Mesenchymal stem cell (in vitro differentiated cells and primary cell): ENCODE measurements at regions not wholly inside any gene's neighbourhood (a gene's known extent, or its start where the extent isn't known, plus 50 kb on each side); places are given as distances from the start of the nearest gene placed in this dataset.
"Not testable (repeated sequence)": the region's sequence is repeated elsewhere in the genome, so short reads cannot be mapped to it uniquely, and the experiment has no call there.

Experiments
- DNase-seq: peaks from one replicate; pipeline ENCODE4 v3.0.0-alpha.2; 2013
- H2AFZ ChIP-seq: one replicate; pipeline ENCODE4 v1.6.1; 2013; ENCODE audit warnings: low read depth, mild to moderate bottlenecking, control low read depth, inconsistent platforms, low read length, moderate library complexity
- H2AK5ac ChIP-seq: 2 replicates; pipeline ENCODE4 v1.6.1; 2013; ENCODE audit warnings: low read length, moderate library complexity, mild to moderate bottlenecking, inconsistent platforms; ENCODE audit not compliant: severe bottlenecking
- H2BK120ac ChIP-seq: one replicate; pipeline ENCODE4 v1.6.1; 2013; ENCODE audit warnings: low read depth, mild to moderate bottlenecking, inconsistent platforms, low read length, moderate library complexity
- H2BK12ac ChIP-seq, 2 experiments: one replicate each; pipeline ENCODE4 v1.6.1; 2013; ENCODE audit warnings: inconsistent platforms in 2 of 2, low read length in 2 of 2, mild to moderate bottlenecking in 2 of 2, moderate library complexity in 2 of 2, control low read depth in 1 of 2
- H2BK15ac ChIP-seq: one replicate; pipeline ENCODE4 v1.6.1; 2013; ENCODE audit warnings: mild to moderate bottlenecking, low read depth, inconsistent platforms; ENCODE audit not compliant: poor library complexity, severe bottlenecking
- H2BK5ac ChIP-seq: 2 replicates; pipeline ENCODE4 v1.6.1; 2013; ENCODE audit warnings: low read depth, mild to moderate bottlenecking, low read length, control low read depth, inconsistent platforms; ENCODE audit not compliant: poor library complexity, severe bottlenecking
- H3K14ac ChIP-seq, 2 experiments: one replicate each; pipeline ENCODE4 v1.6.1; 2013; ENCODE audit warnings: inconsistent platforms in 2 of 2, low read length in 2 of 2, control low read depth in 1 of 2, mild to moderate bottlenecking in 1 of 2, moderate library complexity in 1 of 2
- H3K18ac ChIP-seq, 2 experiments: one replicate each; pipeline ENCODE4 v1.6.1; 2013; ENCODE audit warnings: inconsistent platforms in 2 of 2, low read length in 2 of 2, control low read depth in 1 of 2, low read depth in 1 of 2, mild to moderate bottlenecking in 1 of 2
- H3K23ac ChIP-seq, 2 experiments: one replicate each; pipeline ENCODE4 v1.6.1; 2013; ENCODE audit warnings: inconsistent platforms in 2 of 2, low read length in 2 of 2, mild to moderate bottlenecking in 2 of 2, moderate library complexity in 2 of 2, control low read depth in 1 of 2
- H3K27ac ChIP-seq: 2 replicates; pipeline ENCODE4 v1.5.1; 2013; ENCODE audit warnings: mild to moderate bottlenecking, moderate library complexity, low read length, control low read depth, inconsistent platforms; ENCODE audit not compliant: poor library complexity, severe bottlenecking
- H3K27me3 ChIP-seq, 2 experiments: 2 replicates each; pipeline versions ENCODE4 v1.6.1 to v1.7.0; 2013; ENCODE audit warnings: low read length in 2 of 2, mild to moderate bottlenecking in 2 of 2, moderate library complexity in 2 of 2, control low read depth in 1 of 2, inconsistent platforms in 1 of 2; ENCODE audit not compliant: control insufficient read depth in 1 of 2, insufficient read depth in 1 of 2
- H3K36me3 ChIP-seq, 2 experiments: 2 replicates each; pipeline versions ENCODE4 v1.6.1 to v1.7.0; 2013; ENCODE audit warnings: low read length in 2 of 2, control low read depth in 1 of 2, inconsistent platforms in 1 of 2, low read depth in 1 of 2, mild to moderate bottlenecking in 1 of 2; ENCODE audit not compliant: insufficient read depth in 2 of 2, control insufficient read depth in 1 of 2
- H3K4ac ChIP-seq, 2 experiments: one replicate each; pipeline ENCODE4 v1.6.1; 2013; ENCODE audit warnings: inconsistent platforms in 2 of 2, low read length in 2 of 2, mild to moderate bottlenecking in 2 of 2, moderate library complexity in 2 of 2, control low read depth in 1 of 2, low read depth in 1 of 2
- H3K4me1 ChIP-seq: 2 replicates; pipeline ENCODE4 v1.6.1; 2013; ENCODE audit warnings: low read depth, low read length, control low read depth; ENCODE audit not compliant: control insufficient read depth, insufficient read depth
- H3K4me2 ChIP-seq: 2 replicates; pipeline ENCODE4 v1.6.1; 2013; ENCODE audit warnings: low read length, mild to moderate bottlenecking, inconsistent platforms; ENCODE audit not compliant: poor library complexity, severe bottlenecking
- H3K4me3 ChIP-seq, 2 experiments: 2 replicates each; pipeline versions ENCODE4 v1.5.1 to v1.7.0; 2013; ENCODE audit warnings: low read length in 2 of 2, mild to moderate bottlenecking in 2 of 2, control low read depth in 1 of 2, low read depth in 1 of 2; ENCODE audit not compliant: insufficient read depth in 1 of 2
- H3K79me1 ChIP-seq: replicated peaks from 2 replicates; pipeline ENCODE4 v1.6.1; 2013; ENCODE audit warnings: mild to moderate bottlenecking, control low read depth, low read length, inconsistent platforms; ENCODE audit not compliant: poor library complexity, severe bottlenecking
- H3K9ac ChIP-seq: 2 replicates; pipeline ENCODE4 v1.7.0; 2013; ENCODE audit warnings: mild to moderate bottlenecking, low read length, moderate library complexity
- H3K9me3 ChIP-seq: 2 replicates; pipeline ENCODE4 v1.7.0; 2013; ENCODE audit warnings: mild to moderate bottlenecking, low read length; ENCODE audit not compliant: control insufficient read depth
- H4K8ac ChIP-seq: one replicate; pipeline ENCODE4 v1.6.1; 2013; ENCODE audit warnings: inconsistent platforms, mild to moderate bottlenecking, low read length, moderate library complexity
- H4K91ac ChIP-seq: one replicate; pipeline ENCODE4 v1.6.1; 2013; ENCODE audit warnings: mild to moderate bottlenecking, low read length, inconsistent platforms
- WGBS: methylation state at CpG from one replicate; pipeline ENCODE4 v1.1.7; 2013; ENCODE audit warnings: mixed read lengths; 5-methylcytosine and 5-hydroxymethylcytosine counted together

DNA sequence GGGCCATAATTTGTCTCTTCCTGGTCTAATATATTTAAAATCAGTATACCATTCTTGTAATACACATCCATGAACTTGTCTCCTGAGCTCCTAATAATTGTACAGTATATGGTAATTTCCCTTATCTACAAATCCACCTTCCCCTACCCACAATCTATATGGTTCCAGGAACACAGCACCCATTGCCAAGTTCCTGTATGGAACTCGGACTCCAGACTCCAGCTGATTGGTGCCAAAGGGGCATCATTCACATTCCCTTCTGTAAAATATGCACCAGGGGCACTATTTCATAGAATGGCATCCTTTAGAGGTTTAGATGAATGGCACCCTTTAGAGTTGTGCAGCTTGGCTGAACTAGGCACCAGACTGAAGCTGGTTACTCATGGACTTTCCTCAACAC is 58.8 kb upstream of the ZSWIM5 start:
- peaks cover 8% of the 10 kb centered on the region for H3K9me3 ChIP-seq
- no peak overlapping the region for H3K4ac ChIP-seq
- no peak overlapping the region for H3K18ac ChIP-seq
- no peak overlapping the region for H2AFZ ChIP-seq
- H3K9ac ChIP-seq: no peak overlapping the region
- H3K36me3 ChIP-seq: no peaks in the 10 kb centered on the region
- WGBS: 100% methylated on average over 1 of the region's 1 CpG
- no peak for DNase-seq
- H3K4me3 ChIP-seq: no peak overlapping the region
- no peak overlapping the region for H3K4me2 ChIP-seq
- no peak overlapping the region for H2BK15ac ChIP-seq
- H4K91ac ChIP-seq: no peak overlapping the region
- no peaks in the 10 kb centered on the region for H3K79me1 ChIP-seq
- no peak overlapping the region for H2AK5ac ChIP-seq
- no peak overlapping the region for H3K14ac ChIP-seq
- H2BK12ac ChIP-seq: no peak overlapping the region
- H3K27ac ChIP-seq: no peak overlapping the region
- no peak overlapping the region for H4K8ac ChIP-seq
- peaks cover 0 to 3% of the 10 kb centered on the region in 2 experiments for H3K27me3 ChIP-seq
- no peak overlapping the region for H2BK5ac ChIP-seq
- H2BK120ac ChIP-seq: no peak overlapping the region
- H3K4me1 ChIP-seq: peaks cover 4% of the 10 kb centered on the region
- H3K23ac ChIP-seq: no peak overlapping the region

DNA sequence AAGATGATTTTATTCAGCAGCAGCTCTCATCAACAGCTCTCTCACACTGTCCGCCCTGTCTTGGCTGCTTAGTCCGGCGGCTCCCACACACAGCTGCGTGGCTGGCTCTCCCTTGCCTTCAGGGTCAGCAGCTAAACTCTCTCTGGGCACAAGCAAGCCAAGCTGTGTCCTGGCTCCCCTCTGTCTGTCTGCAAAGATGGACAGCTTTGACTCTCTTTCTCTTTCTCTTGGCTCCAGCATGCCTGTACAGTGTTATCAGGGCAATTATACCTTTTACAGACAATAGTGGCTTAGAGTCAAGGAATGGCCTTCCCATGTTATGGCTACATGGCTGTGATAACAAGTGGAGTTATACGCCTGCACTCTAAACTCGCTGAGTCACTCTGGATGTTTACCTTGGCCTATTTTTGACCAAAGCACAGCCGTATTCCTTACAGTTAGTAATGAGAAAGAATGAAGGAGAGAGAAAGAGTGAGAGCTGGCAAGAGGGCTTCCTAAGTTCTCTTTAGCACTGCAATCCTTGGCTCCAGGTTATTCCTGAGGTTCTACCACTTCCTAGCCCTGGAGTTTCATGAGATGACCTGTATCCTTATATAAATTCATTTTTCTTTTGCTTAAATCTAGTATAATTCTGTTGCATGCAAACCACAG is 59.9 kb upstream of the ZSWIM5 start:
- peak overlapping the region; percentile 30 for H3K9ac ChIP-seq
- DNase-seq: peak; percentile 79
- H3K27me3 ChIP-seq: peaks cover 0 to 3% of the 10 kb centered on the region in 2 experiments
- H3K4me3 ChIP-seq: peak overlapping the region in 1 of 2 experiments; percentile 25
- WGBS: 59% methylated on average over 7 of the region's 7 CpGs
- H2BK15ac ChIP-seq: no peak overlapping the region
- no peaks in the 10 kb centered on the region for H3K36me3 ChIP-seq
- peak overlapping the region in 1 of 2 experiments; percentile 40 for H3K18ac ChIP-seq
- H3K4me1 ChIP-seq: peaks cover 4% of the 10 kb centered on the region
- H3K4me2 ChIP-seq: no peak overlapping the region
- peak overlapping the region; percentile 41 for H3K27ac ChIP-seq
- H3K14ac ChIP-seq: no peak overlapping the region
- no peaks in the 10 kb centered on the region for H3K79me1 ChIP-seq
- no peak overlapping the region for H2BK5ac ChIP-seq
- H2AFZ ChIP-seq: no peak overlapping the region
- H4K8ac ChIP-seq: peak overlapping the region; percentile 89
- peak overlapping the region; percentile 29 to 69 for H2BK12ac ChIP-seq
- H3K4ac ChIP-seq: peak overlapping the region; percentile 24 to 77
- peaks cover 8% of the 10 kb centered on the region for H3K9me3 ChIP-seq
- H2AK5ac ChIP-seq: peak overlapping the region; percentile 31
- peak overlapping the region; percentile 73 for H4K91ac ChIP-seq
- H2BK120ac ChIP-seq: no peak overlapping the region
- no peak overlapping the region for H3K23ac ChIP-seq

DNA sequence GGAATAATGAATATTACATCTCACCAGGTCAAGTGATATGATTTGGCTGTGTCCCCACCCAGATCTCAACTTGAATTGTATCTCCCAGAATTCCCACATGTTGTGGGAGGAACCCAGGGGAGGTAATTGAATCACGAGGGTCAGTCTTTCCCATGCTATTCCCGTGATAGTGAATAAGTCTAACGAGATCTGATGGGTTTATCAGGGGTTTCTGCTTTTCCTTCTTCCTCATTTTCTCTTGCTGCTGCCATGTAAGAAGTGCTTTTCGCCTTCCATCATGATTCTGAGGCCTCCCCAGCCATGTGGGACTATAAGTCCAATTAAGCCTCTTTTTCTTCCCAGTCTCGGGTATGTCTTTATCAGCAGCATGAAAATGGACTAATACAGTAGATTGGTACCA is 58.4 kb upstream of the HPDL start:
- not testable (repeated sequence) for H3K9ac ChIP-seq, H2AFZ ChIP-seq, H3K4me2 ChIP-seq, H4K91ac ChIP-seq, H4K8ac ChIP-seq, H3K79me1 ChIP-seq, H3K4me3 ChIP-seq, H3K23ac ChIP-seq, H2BK12ac ChIP-seq, H3K4me1 ChIP-seq, H2BK5ac ChIP-seq, DNase-seq, H3K27me3 ChIP-seq, H3K27ac ChIP-seq, H3K14ac ChIP-seq, H3K9me3 ChIP-seq, H2BK15ac ChIP-seq, H2BK120ac ChIP-seq, H2AK5ac ChIP-seq, H3K18ac ChIP-seq, H3K36me3 ChIP-seq, H3K4ac ChIP-seq
- 81% methylated on average over 4 of the region's 5 CpGs for WGBS

DNA sequence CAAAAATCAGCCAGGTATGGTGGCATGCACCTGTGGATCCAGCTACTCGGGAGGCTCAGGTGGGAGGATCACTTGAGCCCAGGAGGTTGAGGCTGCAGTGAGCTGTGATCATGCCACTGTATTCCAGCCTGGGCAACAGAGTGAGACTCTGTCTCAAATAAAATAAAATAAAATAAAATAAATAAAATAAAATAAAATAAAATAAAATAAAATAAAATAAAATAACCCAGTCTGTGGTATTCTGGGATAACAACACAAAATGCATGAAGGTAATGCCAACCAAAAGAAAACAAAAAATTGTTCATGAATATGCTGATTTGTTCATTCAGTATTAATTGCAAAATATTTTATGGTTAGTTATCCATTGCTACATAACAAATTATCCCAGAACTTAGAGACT is 54.4 kb upstream of the HPDL start:
- WGBS: no CpG with 5 or more reads among the region's 1 CpG
- not testable (repeated sequence) for H3K14ac ChIP-seq, H2AFZ ChIP-seq

More for the DNA sequence above, 54.4 kb upstream of the HPDL start:
- not testable (repeated sequence) for H2BK12ac ChIP-seq, H4K8ac ChIP-seq, H3K36me3 ChIP-seq, H3K79me1 ChIP-seq, H3K18ac ChIP-seq, H3K9me3 ChIP-seq, H3K27ac ChIP-seq, H3K4me1 ChIP-seq, H2AK5ac ChIP-seq, H3K23ac ChIP-seq, H3K4ac ChIP-seq, DNase-seq, H3K27me3 ChIP-seq, H3K4me3 ChIP-seq, H2BK15ac ChIP-seq, H4K91ac ChIP-seq, H2BK5ac ChIP-seq, H2BK120ac ChIP-seq, H3K4me2 ChIP-seq
- H3K9ac ChIP-seq: peak overlapping the region; percentile 66
